ENCODE measurements at regions not wholly inside any gene's neighbourhood (a gene's known extent, or its start where the extent isn't known, plus 50 kb on each side); places are given as distances from the start of the nearest gene placed in this dataset.

- no peak for DNase-seq (ENCODE audit: low spot score)
Measured at GRCh38 chr1:79457562-79458224, 451.2 kb upstream of the ADGRL4 start.

More at GRCh38 chr1:79457562-79458224, 451.2 kb upstream of the ADGRL4 start:
- Histone ChIP-seq H3K4me1 (ENCODE audit: control insufficient read depth in 4 of 4, insufficient read depth in 4 of 4, low read length in 3 of 4) (no peaks in the 10 kb centered on the region), H3K4me3 (ENCODE audit: low read depth in 1 of 3, low read length in 3 of 3) (no peak overlapping the region), H3K27ac (ENCODE audit: low read depth in 1 of 2, low read length in 2 of 2) (no peak overlapping the region), H3K9me3 (ENCODE audit: control insufficient read depth in 4 of 4, low read length in 3 of 4) (no peaks in the 10 kb centered on the region), H3K27me3 (ENCODE audit: control insufficient read depth in 4 of 4, insufficient read depth in 4 of 4, low read length in 3 of 4) (peaks cover 0 to 2% (median 0%) of the 10 kb centered on the region in 4 donors), H3K9ac (ENCODE audit: low read depth in 1 of 2, low read length in 2 of 2) (no peak overlapping the region), H3K36me3 (ENCODE audit: control insufficient read depth in 4 of 4, insufficient read depth in 3 of 4, low read depth in 1 of 4, low read length in 3 of 4) (no peaks in the 10 kb centered on the region)
- TF ChIP-seq NR2F2 (IDR thresholded peaks at IDR 0.05) (no peak), FOXA2 (IDR thresholded peaks at IDR 0.05) (no peak), TAF1 (conservative IDR thresholded peaks at IDR 0.05) (no peak), HNF4G (IDR thresholded peaks at IDR 0.05) (no peak), RAD21 (IDR thresholded peaks at IDR 0.05) (no peak), ATF3 (IDR thresholded peaks at IDR 0.05) (no peak), MAX (IDR thresholded peaks at IDR 0.05) (no peak), HNF4A (conservative IDR thresholded peaks at IDR 0.05) (no peak), ZBTB33 (IDR thresholded peaks at IDR 0.05) (no peak), JUND (IDR thresholded peaks at IDR 0.05) (no peak), SP1 (IDR thresholded peaks at IDR 0.05) (no peak), GABPA (IDR thresholded peaks at IDR 0.05 in 1 of 2, conservative IDR thresholded peaks at IDR 0.05 in 1 of 2) (no peak), YY1 (IDR thresholded peaks at IDR 0.05) (no peak), EGR1 (IDR thresholded peaks at IDR 0.05; ENCODE audit: low read depth in 2 of 2) (no peak), FOXA1 (IDR thresholded peaks at IDR 0.05) (no peak), CTCF (IDR thresholded peaks at IDR 0.05; ENCODE audit: low read depth, low read length, missing input control) (no peak), REST (IDR thresholded peaks at IDR 0.05) (no peak), RXRA (IDR thresholded peaks at IDR 0.05) (no peak)
- WGBS: 71% methylated on average over 5 of the region's 5 CpGs

All from liver (tissue), 8 donors.